ENCODE measurements at regions not wholly inside any gene's neighbourhood (a gene's known extent, or its start where the extent isn't known, plus 50 kb on each side); places are given as distances from the start of the nearest gene placed in this dataset.

DNA sequence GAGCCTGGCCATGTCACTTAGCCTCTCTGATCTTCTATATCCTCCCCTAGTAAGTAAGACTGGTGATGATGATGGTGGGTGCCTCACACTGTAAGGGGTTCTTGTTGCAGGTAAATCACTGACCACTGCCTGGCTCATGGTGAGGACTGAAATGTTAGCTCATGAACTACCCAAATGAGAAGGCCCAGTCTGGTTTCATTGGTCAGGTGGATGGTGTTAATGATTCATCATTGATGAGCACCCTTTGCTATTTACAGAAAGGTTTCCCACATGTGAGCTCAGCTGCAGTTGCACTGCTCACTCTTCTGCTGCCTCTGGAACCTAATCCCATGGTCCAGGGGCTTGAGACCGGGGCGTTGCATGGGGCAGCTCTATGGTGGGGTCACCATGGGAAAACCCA is 417.7 kb downstream of the PRDM2 start:
- TF ChIP-seq, protein P1, sequence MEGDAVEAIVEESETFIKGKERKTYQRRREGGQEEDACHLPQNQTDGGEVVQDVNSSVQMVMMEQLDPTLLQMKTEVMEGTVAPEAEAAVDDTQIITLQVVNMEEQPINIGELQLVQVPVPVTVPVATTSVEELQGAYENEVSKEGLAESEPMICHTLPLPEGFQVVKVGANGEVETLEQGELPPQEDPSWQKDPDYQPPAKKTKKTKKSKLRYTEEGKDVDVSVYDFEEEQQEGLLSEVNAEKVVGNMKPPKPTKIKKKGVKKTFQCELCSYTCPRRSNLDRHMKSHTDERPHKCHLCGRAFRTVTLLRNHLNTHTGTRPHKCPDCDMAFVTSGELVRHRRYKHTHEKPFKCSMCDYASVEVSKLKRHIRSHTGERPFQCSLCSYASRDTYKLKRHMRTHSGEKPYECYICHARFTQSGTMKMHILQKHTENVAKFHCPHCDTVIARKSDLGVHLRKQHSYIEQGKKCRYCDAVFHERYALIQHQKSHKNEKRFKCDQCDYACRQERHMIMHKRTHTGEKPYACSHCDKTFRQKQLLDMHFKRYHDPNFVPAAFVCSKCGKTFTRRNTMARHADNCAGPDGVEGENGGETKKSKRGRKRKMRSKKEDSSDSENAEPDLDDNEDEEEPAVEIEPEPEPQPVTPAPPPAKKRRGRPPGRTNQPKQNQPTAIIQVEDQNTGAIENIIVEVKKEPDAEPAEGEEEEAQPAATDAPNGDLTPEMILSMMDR (IDR thresholded peaks at IDR 0.05) = no peak
- no peak for TF ChIP-seq POLR2A (IDR thresholded peaks at IDR 0.05)

All from lower leg skin (tissue), 3 donors.